Fibroblast of pulmonary artery (primary cell): ENCODE measurements at regions not wholly inside any gene's neighbourhood (a gene's known extent, or its start where the extent isn't known, plus 50 kb on each side); places are given as distances from the start of the nearest gene placed in this dataset.

ENCODE experiments used
- DNase-seq: peaks from one replicate; pipeline ENCODE4 v3.0.0-alpha.2; 2010; ENCODE audit warnings: low read depth
- H3K4me3 ChIP-seq: replicated peaks from 2 replicates; pipeline ENCODE4 v1.5.1; 2011; ENCODE audit warnings: low read depth, mild to moderate bottlenecking, control low read depth, low read length, moderate library complexity
- CTCF ChIP-seq: IDR thresholded peaks from 2 replicates; pipeline ENCODE4 v1.5.1; 2011; ENCODE audit warnings: mild to moderate bottlenecking, control low read depth, low read length, inconsistent platforms; ENCODE audit errors: missing control alignments

- H3K4me3 ChIP-seq = no peak overlapping the region
- DNase-seq = no peak
- TF ChIP-seq CTCF = no peak
Measured at GRCh38 chr12:46084666-46085631, 94.6 kb upstream of the SCAF11 start.

GRCh38 chr12:46082490-46083200 lies 92.3 kb upstream of the SCAF11 start:
- TF ChIP-seq CTCF = no peak
- H3K4me3 ChIP-seq = no peak overlapping the region
- no peak for DNase-seq

GRCh38 chr12:46073321-46073720 lies 82.9 kb upstream of the SCAF11 start:
- TF ChIP-seq CTCF = no peak
- H3K4me3 ChIP-seq = no peak overlapping the region
- DNase-seq = no peak

GRCh38 chr12:46071769-46072624 lies 81.6 kb upstream of the SCAF11 start:
- peak; percentile 100 for TF ChIP-seq CTCF
- H3K4me3 ChIP-seq = no peak overlapping the region
- DNase-seq = peak; percentile 79

- TF ChIP-seq CTCF = no peak
Measured at GRCh38 chr12:46071335-46071734, 81.0 kb upstream of the SCAF11 start.

DNA sequence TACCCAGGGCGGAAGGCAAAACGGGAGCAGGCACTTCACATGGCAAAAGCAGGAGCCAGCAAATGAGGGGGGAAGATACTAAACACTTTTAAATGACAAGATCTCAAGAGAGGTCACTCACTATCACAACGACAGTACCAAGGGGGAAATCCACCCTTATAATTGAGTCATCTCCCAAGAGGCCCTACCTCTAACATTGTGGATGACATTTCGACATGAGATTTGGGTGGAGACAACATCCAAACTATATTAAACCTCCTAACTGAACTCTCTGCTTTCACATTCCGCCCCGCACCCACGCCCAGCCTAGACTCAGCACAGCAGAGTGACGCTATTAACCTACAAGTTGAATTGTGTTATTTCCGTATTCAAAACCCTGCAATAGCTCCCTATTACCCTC lies 76.7 kb upstream of the SCAF11 start:
- DNase-seq = no peak
- H3K4me3 ChIP-seq = no peak overlapping the region
- TF ChIP-seq CTCF = no peak

More at GRCh38 chr12:46071335-46071734, 81.0 kb upstream of the SCAF11 start:
- no peak overlapping the region for H3K4me3 ChIP-seq
- DNase-seq = no peak
